NT2/D1 (cell line): ENCODE measurements at regions not wholly inside any gene's neighbourhood (a gene's known extent, or its start where the extent isn't known, plus 50 kb on each side); places are given as distances from the start of the nearest gene placed in this dataset.

Experiments
- SUZ12 ChIP-seq: IDR thresholded peaks from 2 replicates; pipeline ENCODE4 v1.6.1; 2011; ENCODE audit not compliant: insufficient read length, insufficient read depth; ENCODE audit errors: extremely low read depth
- YY1 ChIP-seq: IDR thresholded peaks from 2 replicates; pipeline ENCODE4 v1.6.1; 2011; ENCODE audit not compliant: insufficient read length, insufficient read depth

DNA sequence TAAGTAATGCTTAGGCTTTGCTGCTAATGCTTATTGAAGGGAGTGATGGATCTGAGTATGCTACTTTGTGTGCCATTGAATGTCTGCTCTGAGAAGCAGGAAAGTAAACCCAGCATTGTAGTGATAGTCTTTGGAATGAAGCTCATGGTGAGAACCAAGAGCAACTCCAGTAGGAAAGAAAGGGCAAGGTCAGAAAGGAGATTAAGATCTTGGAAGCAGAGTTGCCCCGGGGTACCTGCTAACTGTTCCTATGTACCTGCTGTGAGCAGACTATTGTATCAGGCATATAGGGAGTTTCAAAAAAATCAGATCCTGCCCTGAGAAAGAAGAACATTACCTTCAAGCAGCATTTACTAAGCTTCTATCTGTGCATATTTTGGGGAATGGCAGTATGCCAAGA lies 54.5 kb upstream of the AASS start:
- no peak for TF ChIP-seq YY1
- no peak for TF ChIP-seq SUZ12
